Stimulated activated CD4-positive, alpha-beta T cell treated with anti-CD3 and anti-CD28 coated beads, Interleukin-15, amount 100 ng/mL, for 1 hour (primary cell): ENCODE measurements at regions not wholly inside any gene's neighbourhood (a gene's known extent, or its start where the extent isn't known, plus 50 kb on each side); places are given as distances from the start of the nearest gene placed in this dataset.

ENCODE experiments used
- DNase-seq, 2 donors: peaks; one replicate each; pipeline ENCODE4 v3.0.0-alpha.2; 2020; ENCODE audit warnings: low read depth in 1 of 2, low spot score in 1 of 2

GRCh38 chr3:102141928-102142239 lies 292.6 kb downstream of the NFKBIZ start:
- no peak for DNase-seq

DNA sequence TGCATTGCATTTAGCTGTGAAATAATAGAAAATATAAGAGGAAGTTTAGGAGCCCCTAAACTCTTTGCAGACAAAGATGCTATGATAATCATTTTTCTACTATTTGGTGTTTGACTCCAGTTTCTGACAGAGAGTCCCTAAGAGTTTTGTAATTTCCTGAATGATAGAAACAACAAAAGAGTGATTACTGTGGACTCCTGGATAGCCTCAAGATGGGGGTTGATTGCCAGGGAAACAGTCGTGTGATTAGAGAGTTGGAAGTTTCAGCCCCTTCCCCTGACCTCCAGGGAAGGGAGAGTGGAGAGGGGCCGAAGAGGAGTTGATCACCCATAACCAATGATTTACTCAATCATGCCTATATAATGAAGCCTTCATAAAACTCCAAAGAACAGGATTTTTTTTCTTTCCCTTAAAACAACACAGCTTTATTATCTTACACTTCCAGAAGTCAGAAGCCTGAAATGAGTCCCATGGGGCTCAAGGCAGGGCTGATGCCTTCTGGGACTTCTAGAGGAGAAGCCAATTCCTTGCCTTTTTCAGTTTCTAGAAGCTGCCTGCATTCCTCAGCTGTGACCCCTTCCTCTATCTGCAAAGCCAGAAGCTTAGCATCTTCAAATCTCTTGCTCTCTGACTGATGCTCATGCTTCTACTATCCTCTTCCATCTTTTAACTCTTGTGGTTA lies 292.3 kb upstream of the ZPLD1 start:
- no peak for DNase-seq

- DNase-seq, result no peak
Observed at GRCh38 chr3:102143536-102143935, 291.3 kb upstream of the ZPLD1 start.

- no peak for DNase-seq
Observed at GRCh38 chr3:102144063-102144462, 290.8 kb upstream of the ZPLD1 start.

GRCh38 chr3:102148598-102149337 lies 286.0 kb upstream of the ZPLD1 start:
- no peak for DNase-seq

DNA sequence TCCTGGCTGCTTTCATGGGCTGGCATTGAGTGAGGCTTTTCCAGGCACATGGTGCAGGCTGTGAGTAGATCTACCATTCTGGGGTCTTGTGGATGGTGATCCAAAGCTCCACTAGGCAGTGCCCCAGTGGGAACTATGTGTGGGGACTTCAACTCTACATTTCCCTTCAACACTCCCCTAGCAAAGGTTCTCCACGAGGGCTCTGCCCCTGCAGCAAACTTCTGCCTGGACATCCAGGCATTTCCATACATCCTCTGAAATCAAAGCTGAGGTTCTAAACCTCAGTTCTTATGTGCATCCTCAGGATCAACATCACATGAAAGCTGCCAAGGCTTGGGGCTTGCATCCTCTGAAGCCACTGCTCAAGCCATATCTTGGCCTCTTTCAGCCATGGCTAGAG lies 282.9 kb upstream of the ZPLD1 start:
- DNase-seq, result no peak

- no peak for DNase-seq
Observed at GRCh38 chr3:102156426-102156825, 278.4 kb upstream of the ZPLD1 start.

DNA sequence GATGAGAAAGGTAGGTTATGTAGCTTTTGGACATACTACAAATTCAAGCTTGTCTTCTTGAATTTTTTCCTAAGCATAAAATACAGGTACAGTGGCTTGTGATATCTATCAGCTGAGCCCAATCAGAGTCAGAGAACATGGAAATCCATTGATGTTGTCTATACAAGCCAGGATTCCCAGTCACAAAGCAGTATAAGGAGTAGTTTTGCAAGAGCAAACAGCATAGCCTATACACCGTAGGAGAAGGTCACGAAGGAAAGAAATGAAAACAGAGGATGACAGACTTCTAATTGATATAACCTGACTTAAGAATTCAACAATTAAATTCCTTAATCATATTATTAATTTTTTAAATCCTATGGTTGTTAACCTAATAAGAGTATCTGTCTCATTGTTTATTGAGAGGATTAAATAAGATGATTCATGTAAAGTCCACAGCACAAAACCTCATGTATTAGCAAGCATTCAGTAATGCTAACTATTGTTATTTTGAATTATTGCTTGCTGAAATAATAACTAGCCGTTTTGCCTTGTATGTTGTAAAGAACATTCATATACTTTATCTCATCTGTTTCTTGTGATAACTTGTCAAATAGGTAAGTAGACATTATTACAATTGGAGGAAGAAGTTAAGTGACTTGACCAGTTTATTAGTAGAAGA lies 276.6 kb upstream of the ZPLD1 start:
- no peak for DNase-seq

DNA sequence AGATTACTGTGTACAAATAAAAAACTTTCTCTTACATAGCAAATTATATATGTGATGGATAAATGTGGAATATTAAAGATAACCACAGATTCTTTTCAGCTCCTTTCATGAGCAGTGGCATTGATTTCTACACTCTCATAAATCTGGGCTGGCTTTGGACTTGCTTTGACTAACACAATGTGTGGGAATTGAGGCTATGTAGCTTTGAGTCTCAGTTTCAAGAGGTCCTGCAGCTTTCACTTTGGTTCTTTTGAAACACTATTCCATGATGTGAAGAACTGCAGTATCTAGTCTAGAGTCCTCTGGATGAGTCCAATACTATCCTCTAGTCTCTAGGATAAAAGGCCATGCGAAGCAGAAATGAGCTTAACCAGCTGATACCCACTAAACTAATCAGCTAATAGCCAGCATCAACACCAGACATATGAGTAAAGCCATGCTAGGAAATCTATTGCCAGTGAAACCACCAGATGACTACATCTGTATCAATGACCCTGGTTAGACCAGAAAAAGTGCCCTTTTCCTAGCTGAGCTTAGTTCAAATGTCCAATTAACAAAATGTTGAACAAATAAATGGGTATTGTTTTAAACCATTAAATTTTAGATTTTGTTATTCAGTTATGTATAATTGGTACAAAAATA lies 274.9 kb upstream of the ZPLD1 start:
- no peak for DNase-seq

- no peak for DNase-seq
Observed at GRCh38 chr3:102161384-102162006, 273.3 kb upstream of the ZPLD1 start.

GRCh38 chr3:102162251-102162650 lies 272.6 kb upstream of the ZPLD1 start:
- no peak for DNase-seq

DNA sequence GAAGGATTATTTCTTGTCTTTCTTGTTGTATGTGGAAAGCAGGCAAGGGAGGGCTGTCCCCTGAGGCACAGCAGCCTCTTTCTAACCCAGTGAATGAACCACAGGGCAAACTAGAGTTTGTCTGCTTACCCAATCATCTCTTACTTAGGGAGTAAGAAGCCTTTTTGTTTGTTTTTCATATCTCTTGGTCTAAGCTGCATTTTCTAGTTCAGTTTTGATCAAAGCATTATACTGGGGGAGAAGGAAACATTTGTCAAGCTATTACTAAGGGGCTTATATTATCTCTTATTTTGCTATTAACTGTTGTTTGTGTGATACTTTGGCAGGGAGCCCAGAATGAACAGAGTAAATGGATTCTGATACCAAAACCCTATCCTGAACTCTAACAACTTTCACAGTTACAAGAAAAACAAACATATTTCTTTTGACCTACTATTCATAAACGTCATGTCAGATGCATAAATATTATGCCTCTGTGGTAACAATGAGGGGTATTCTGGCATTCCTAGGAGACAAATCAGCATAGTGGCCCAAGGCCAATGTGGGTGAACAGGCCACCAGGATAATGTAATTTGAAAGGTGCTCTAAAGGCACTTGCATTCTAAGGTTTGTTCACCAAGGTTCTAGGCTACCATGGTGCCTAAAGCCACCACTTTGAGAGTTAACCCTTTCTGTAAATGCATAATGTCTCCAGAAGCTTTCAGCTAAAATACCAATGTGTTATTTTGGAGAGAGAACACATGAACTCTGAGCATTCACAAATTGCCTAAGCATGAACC lies 271.6 kb upstream of the ZPLD1 start:
- no peak for DNase-seq

- DNase-seq, result no peak
Observed at GRCh38 chr3:102163818-102164154, 271.0 kb upstream of the ZPLD1 start.

DNA sequence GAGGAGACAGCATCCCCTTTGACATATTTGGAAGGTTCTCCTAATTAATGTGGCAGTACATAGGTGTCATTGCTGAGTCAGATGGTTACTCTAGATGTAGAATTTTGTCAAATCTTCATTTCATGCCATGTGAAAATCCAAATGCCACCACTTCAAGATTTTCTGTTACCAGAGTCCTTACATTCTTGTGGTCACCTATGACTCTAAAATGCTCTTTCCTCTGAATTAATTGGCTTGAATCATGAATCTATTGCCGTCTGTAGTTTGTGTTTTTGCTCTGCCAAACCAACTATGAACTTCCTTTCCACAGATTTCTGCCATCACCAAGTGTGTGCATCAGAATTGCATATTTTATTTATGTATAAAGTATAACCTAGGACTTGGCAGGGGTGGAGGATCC lies 269.4 kb upstream of the ZPLD1 start:
- no peak for DNase-seq

DNA sequence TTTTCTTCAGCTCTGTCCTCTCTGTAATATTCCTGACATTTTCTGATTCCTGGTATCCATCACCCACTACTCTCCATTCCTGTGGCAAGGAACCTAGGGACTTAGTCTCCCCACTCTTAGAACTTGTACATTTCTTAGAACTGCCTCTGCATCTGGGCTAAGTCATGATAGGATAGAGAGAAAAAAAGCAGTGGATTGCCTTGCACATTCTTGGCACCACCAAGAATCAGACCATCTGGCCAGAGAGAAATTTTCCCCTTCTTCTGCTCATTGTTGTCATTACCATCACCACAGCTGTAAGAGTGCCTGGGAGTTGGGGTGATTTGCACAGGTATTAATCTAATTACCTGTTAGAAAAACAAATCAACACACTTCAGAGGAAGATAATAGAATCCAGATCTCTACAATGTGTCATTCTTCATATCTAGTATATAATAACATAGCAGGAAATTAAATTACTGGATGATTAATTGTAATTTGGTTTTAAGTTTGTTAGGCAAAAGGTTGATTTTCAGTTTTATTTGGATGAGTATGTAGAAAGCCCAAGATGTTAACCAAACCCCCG lies 264.8 kb upstream of the ZPLD1 start:
- no peak for DNase-seq

DNA sequence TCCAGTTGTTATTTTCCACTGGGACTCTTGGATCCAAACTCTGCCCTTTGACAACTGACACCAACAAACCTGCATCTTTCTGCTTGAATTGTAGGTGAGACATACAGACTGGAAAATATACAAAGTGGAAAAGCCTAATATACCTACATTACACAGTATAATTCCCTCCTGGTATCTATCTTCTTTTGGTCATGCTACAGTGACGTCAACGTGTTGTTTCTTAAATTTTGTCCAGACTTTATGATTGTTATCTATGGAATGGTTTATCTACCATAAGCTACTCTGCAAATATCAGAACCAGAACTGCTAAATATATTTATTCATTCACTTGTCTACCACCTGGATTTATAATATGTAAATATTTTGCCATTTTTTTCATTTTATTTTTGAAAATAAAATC lies 264.3 kb upstream of the ZPLD1 start:
- no peak for DNase-seq

GRCh38 chr3:102174312-102174712 lies 260.5 kb upstream of the ZPLD1 start:
- DNase-seq, result no peak

GRCh38 chr3:102174832-102175374 lies 259.9 kb upstream of the ZPLD1 start:
- no peak for DNase-seq

- DNase-seq, result no peak
Observed at GRCh38 chr3:102176333-102177050, 258.3 kb upstream of the ZPLD1 start.
